ENCODE measurements at regions not wholly inside any gene's neighbourhood (a gene's known extent, or its start where the extent isn't known, plus 50 kb on each side); places are given as distances from the start of the nearest gene placed in this dataset.
"Not testable (repeated sequence)": the region's sequence is repeated elsewhere in the genome, so short reads cannot be mapped to it uniquely, and the experiment has no call there.

DNA sequence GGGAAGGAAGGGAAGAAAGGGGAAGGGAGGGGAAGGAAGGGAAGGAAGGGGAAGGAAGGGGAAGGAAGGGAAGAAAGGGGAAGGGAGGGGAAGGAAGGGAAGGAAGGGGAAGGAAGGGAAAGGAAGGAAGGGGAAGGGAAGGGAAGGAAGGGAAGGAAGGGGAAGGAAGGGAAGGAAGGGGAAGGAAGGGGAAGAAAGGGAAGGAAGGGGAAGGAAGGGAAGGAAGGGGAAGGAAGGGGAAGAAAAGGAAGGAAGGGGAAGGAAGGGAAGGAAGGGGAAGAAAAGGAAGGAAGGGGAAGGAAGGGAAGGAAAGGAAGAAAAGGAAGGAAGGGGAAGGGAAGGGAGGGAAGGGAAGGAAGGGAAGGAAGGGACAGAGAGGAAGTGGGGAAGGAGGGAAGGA is 295.7 kb upstream of the PCDH18 start:
- not testable (repeated sequence) for DNase-seq

DNA sequence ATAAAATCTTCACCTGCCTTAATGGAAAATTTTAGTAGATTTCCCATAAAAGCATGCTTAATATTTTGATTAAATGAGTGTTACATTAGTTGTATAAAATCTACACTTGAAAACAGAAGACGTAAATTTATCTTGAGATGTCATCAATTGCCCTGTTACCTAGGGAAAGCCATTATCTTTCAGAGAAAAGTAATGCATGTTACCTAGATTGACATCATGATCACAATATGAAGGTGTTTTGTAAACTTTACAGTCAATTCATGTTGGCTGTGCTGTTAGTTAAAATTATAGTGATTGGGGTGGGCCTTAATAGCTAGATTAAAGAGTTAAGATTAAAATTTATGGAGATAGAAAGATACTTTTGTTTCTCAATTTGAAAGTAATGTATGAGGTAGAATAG is 293.2 kb upstream of the PCDH18 start:
- no peak for DNase-seq

DNA sequence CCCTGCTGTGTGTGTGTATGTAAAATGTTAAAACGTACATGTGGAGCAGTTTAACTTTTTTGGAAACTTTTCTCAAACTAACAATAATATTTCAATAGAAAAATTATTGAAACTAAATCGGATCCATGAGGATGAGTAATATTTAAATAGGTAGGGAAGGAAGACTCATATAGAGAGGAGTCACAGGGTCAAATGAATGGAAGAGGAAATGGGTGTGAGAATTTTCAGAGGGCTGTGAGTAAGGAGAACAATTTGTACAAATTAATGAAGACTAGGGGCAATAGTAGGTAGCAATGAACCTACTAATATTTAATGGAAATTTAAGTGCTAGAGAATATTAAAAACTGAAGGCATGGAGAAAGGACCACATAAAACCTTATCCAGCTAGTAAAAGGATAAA is 290.7 kb upstream of the PCDH18 start:
- no peak for DNase-seq

DNA sequence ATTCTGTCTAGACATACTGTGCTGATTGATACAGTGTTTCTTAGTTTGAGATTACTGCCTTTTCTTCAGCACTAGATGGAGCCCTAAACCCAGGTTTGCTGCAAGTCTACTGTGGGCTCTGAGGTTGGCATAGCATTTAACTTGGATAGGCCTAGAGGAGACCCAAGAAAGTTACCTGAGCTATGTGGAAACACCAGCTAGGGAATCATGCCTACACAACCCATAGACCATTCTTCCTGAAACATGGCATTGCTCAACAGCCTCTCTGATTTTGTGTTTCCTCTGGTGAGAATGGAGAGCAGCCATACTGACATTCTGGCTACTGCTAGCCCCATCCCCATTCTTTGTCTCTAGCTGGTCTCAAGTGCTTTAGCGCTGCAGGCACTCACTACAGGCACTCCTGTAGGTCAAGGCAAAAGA is 287.7 kb upstream of the PCDH18 start:
- DNase-seq, result peak; percentile 71

DNA sequence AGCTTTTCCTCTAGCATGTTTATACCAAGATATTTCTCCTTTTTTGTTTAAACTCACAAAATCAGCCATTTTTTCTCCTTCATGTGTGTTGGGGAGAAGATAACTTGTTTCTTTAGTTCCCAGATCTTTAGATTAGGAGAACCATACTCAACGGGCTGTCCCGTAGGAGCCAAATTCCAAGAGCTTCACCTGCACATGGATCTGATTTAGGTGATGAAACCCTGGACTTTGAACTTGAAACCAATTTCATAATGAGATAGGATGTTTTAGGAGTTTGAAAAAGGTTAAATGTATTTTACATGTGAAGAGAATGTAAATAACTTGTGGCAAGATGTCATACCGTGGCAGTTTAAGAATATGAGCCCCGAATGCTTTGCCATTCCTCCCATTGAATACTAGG is 280.0 kb upstream of the PCDH18 start:
- no peak for DNase-seq

DNA sequence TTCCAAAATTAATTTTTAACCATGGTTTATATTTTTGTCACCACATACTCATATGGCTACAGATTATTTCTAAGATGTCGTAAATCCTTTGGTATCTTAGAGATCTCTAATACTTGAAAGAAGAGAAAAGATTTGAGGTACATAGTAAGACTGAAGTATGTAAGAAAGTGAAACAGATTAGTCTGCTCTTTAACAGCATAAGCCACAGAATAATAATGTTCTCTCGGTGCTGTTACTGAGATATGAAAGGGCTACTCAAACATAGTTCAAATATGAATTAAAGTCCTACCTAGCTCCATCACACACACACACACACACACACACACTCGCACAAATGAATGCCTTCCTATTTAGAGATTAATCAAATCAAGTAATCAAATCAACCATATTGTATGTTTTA is 274.1 kb upstream of the PCDH18 start:
- DNase-seq, result no peak

DNA sequence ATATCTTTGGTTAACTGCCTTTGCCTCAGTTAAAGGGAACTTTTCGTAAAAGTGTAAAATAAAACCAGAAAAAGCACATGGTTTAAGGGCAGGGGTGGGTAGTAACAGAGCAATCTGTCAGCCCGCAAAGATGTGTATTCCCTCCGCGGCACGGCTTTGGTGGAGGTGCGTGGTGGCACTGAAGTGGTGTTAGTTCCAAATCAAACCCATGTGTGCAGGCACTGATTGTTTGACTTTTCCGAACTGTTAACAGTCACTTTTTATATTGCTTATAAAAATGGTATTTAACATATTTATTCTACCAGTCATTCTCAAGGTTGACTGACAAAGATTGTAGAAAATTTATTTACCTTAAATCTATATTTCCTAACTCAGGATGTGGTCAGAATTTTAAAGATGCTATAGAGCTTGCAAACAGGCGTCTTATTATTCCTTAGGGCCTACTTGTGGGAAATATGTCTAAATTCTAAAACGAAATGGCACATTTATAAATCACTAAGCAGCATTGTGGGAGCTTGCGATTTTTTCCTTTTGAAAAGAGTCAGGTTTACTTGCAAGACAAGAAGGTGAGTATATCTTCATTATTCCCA is 272.7 kb upstream of the PCDH18 start:
- peak; percentile 61 for DNase-seq

DNA sequence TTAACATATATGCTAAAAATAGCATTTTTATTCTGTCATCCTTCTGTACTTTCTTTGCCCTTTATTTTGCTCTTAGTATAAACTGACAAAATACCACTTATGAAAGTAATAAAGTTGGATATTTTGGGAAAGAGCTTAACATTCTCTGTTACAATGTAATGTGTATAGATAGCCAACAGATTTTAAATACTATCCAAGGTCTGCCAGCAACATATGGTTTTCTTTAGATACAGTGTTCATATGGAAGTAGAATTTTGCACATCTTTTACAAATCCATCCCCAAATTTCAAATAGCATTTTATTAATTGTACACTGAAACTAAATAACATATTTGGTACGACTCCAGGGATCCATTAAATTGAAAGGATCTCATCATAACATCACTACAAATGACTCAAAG is 268.6 kb upstream of the PCDH18 start:
- DNase-seq, result peak; percentile 5

DNA sequence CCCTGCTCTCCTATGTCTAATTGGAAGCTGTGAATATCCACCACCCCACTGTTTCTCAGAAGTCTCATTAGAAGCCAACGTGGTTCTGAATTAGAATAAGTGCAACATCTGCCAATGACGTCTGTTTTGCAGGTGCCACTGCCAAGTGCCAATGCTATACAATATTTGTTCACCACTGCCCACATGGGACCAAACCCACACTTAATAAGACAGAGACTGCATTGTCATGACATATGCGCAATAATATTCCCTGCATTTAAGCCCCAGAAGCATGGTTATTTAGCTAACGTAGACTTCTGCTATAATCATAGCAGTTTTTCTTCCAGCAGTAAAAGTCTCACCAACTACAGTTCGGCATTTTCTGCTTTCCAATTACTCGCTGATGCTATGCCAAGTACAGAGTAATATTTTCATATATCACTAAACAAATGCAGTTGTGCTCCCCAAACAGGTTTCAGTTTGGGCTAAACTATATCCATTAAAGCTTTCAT is 262.5 kb upstream of the PCDH18 start:
- DNase-seq, result peak; percentile 7

DNA sequence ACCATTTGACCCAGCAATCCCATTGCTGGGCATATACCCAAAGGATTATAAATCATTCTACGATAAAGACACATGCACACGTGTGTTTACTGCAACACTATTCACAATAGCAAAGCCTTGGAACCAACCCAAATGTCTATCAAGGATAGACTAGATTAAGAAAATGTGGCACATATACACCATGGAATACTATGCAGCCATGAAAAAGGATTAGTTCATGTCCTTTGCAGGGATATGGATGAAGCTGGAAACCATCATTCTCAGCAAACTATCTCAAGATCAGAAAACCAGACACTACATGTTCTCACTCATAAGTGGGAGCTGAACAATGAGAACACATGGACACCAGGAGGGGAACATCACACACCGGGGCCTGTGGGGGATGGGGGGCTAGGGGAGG is 257.0 kb upstream of the PCDH18 start:
- DNase-seq, result not testable (repeated sequence)

DNA sequence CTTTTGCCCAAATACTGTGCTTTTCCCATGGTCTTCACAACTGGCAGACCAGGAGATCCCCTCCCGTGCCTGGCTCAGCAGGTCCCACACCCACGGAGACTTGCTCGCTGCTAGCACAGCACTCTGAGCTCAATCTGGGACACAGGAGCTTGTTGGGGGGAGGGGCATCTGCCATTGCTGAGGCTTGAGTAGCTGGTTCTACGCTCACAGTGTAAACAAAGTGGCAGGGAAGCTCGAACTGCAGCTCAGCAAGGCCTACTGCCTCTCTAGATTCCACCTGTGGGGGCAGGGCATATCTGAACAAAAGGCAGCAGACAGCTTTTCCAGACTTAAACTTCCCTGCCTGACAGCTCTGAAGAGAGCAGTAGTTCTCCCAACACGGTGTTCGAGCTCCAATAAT is 251.6 kb upstream of the PCDH18 start:
- not testable (repeated sequence) for DNase-seq

DNA sequence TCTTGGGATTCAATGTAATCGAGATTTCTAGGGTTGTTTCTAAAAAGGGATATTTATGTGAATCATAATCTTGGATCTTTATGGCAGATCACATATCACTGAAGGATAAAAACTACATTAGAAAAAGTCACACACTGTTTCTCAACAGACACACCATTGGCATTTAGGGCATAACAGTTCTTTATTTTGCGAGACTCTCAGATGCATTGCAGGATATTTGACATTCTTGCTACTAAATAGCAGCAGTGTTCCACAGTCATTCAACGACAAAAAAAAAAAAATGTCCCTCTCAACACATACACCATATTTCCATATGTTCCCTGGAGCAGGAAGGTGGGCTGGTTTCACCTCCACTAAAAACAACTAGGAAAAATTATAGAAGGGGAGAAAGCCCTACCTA is 243.4 kb upstream of the PCDH18 start:
- no peak for DNase-seq

DNA sequence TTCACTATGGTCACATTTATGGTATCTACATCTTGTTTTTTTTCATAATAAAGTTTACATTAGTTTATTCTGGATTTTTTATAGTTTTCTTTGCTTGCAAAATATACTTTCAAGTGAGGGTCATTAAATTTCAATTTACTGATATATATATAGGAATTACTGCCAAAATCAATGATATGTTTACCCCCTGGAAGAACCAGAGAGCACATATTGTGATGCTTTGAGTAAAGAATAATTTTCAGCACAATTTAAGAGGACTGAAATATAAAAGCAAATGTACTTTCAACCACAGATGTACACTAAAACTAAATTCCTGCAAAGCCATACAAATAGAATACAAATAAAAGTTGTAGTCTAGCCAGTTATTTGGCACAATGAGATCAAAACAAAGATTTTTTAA is 242.2 kb upstream of the PCDH18 start:
- no peak for DNase-seq

DNA sequence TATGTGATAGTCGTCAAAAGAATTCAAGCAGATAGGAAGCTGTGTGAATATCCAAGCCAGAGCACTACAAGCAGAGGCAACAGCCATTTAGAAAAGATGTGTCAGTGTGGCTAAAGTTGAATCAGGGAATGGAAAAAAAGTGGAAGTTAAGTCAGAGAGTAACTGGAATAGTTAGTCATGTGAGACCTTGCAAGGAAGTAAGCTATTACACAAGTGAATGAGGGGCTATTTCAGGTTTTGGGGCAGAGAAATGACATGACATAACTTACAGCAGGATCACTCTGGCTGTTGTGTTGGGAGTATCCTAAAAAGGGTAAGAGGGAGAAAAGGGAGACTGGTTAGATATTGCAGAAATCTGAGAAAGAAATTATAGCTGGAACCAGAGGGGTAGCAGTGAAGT is 236.6 kb upstream of the PCDH18 start:
- DNase-seq, result peak; percentile 3

DNA sequence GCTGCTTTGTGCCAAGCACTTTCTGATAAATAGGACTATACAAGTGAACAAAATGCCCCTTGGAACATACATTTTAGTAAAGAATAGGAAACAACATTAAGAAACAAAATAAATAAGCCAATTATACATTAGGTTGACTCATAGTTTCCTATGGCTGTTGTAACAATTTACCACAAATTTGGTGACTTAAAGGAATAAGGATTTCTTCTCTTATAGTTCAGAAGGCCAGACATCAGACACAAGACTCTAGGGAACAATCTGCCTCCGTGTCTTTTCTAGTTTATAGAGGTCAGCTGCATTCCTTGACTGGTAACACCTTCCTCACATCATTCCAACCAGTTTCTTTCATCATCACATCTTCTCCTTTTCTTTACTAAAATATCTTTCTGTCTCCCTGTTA is 235.9 kb upstream of the PCDH18 start:
- peak; percentile 55 for DNase-seq

DNA sequence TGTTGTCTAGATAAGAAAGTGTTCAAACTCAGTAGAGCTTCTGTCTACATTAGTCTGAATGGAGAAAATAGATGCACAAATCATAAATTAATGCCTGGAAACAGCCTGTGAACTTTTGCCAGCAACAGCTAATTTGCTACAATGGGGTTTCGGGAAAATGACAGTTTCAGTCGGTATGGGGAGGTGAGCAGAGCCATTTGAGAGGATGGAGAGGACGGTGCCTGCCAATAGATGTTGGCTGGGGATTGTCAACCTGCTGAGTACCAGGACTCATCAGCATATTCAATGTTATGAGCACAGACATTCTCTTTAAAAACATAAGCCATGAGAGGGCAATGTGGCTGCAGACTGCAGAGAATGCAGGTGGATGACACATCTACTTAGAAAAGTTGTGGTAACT is 230.3 kb upstream of the PCDH18 start:
- DNase-seq, result no peak

DNA sequence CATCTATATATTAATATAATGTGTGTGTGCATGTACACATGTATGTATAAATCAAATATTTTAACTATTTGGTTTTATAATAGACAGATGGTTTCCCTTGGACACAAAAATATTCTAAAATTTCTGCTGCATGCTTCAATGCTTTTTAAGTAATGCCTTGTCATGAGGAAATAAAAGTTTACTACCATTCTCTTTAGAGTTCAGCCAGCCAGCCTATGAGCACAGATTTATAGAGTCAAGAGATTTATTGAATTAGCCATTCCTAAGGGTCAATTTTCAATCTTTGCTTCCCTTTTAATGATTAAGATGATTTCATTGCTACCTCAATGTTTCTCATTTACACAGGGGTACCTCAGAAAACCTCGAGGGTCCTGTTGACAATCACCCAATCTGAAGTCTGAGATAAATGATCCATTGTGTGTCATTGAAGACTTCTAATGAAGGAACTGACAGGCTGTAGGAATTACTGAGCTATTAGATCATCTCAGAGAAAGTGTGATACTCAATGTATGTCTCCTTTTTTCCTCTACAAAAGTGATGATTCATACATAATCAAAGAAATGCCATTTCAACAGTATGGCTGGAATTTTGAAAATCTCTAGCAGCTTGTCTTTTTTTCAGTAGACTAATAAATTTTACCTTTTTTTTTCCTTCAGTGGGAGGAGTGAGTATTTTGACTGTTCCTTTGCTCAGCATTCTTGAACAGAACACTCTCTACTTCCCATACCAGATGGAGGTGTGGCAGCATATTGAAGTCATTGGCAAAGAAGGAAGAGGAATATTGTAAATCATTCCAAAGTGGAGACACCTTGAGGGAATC is 222.6 kb upstream of the PCDH18 start:
- DNase-seq, result peak; percentile 97

DNA sequence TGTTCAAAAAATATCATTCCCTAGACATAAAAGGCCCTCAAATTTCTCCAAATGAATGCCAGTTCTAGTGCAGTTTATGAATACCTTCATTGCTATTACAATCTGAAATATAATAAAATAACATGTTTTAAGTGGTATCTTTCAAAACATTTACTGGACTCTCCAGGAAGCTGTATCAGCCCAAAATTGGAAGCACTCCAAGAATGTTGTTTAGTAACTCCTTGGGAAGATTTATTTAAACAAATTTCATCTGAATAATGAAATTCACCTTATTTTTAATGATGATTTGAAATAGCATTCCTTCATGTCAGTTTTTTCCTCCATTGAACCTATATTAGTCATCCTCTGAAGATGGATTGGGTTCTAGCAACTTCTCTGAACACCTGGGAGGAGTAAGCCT is 217.2 kb upstream of the PCDH18 start:
- DNase-seq, result peak; percentile 39

DNA sequence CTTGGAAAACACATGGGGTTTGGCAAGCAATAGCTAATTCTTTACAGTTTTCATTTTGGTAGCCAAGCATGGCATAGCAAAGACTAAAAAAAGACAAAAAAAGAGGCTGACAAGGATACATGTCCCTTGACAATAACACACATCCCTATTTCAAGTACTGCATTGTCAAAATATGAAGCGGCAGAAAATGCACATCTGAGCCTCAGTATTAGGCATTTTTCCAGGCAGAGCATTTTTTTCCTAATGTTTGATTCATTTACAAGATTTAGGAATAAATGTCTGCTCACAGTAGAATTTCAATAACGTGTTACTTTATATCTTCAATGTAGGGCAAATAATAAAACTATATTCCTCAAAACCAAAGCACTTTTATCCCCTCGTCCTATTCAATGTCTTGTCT is 216.3 kb upstream of the PCDH18 start:
- DNase-seq, result no peak

DNA sequence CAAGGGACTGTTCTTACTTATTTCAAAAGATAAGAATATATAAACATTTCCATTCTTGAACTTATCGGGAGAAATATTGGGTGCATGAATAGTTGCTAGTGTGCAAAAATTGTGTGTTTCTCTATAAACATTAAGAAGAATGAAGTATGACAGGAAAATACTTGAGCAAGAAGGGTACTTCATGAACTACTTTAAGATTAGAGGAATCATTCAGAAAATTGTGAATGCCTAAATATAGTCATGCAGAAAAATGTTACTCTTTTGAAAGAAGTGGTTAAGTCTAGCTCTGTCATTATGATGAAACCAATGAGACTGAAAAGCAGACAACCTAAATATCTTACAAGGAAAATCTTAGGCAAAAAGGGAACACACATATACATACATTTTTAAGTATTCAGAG is 207.8 kb upstream of the PCDH18 start:
- peak; percentile 38 for DNase-seq

DNA sequence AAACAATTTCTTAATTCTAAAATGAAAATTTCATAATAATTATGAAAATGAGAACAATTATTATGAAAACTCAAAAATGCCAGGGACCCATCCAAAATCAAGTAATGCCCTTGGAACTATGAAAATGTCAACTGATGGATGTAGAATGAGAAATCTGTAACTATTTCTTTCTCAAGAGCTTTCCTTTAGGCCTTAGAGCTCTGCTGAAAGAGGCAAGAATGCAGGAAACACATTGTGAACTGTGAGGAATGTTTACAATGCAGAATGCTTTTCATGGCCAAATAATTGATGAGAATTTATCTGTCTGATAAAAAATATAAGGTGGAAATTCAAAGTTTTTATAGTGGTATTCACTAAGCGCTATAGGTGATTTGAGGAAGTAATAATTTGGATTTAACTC is 207.1 kb upstream of the PCDH18 start:
- DNase-seq, result peak; percentile 27

DNA sequence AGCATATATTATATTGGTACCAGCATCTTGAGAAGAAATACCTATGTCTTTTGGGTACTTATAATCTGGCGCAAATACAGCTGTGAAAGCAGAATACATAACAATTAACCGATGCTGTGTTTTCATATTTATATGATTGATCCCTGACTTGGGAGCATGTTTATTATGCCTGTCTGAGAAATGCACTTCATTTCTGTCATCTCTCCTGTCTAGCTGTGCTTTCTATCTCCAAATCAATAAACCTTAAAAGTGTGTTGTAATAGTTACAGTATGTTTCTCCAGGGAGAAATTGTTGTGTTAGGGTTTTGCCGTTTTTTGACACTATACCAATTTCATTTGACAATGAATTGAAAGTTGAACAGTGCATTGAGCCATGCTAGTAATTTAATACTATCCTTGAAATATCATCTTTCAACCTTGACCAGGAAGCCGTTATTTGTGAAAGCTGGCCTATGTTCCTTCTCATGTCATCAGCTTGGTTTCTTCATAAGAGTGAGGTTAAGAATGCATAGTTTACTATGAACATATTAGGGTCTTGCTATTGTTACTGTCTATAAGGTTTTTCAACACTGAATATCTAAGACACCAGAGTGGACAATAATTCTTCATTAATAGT is 206.2 kb upstream of the PCDH18 start:
- peak; percentile 48 for DNase-seq

DNA sequence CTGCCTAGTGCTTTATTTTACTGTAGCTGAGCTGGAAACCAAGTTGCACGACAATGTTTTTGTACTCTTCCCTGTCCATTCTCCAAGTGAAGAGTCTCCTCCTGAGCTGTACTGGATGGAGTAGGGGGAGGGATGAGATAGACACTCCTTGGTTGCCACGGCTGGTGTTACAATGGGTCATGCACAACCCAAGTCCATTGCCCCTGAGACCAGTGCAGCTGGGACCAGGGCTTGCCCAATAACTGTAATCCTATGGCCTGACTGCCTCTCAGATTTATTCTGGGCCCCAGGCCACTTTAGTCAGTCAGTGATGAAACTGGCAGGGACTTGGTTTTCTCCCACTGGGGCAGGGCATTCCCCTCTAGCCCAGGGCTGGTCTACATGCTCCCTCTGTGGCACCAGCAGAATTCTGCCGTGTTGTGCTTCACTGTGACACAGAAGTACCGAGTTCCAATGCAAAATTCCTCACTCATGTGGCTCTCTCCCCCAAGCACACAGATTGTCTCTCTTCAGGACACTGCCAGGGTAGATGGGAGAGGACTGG is 203.3 kb upstream of the PCDH18 start:
- DNase-seq, result no peak

Measured in fibroblast of upper back skin (primary cell).